ENCODE measurements at regions not wholly inside any gene's neighbourhood (a gene's known extent, or its start where the extent isn't known, plus 50 kb on each side); places are given as distances from the start of the nearest gene placed in this dataset.

- TF ChIP-seq, protein P1, sequence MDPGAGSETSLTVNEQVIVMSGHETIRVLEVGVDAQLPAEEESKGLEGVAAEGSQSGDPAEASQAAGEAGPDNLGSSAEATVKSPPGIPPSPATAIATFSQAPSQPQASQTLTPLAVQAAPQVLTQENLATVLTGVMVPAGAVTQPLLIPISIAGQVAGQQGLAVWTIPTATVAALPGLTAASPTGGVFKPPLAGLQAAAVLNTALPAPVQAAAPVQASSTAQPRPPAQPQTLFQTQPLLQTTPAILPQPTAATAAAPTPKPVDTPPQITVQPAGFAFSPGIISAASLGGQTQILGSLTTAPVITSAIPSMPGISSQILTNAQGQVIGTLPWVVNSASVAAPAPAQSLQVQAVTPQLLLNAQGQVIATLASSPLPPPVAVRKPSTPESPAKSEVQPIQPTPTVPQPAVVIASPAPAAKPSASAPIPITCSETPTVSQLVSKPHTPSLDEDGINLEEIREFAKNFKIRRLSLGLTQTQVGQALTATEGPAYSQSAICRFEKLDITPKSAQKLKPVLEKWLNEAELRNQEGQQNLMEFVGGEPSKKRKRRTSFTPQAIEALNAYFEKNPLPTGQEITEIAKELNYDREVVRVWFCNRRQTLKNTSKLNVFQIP (CRISPR knock-in tag; IDR thresholded peaks at IDR 0.05; ENCODE audit: borderline replicate concordance, low read depth) = no peak
- TF ChIP-seq CREB5 (CRISPR knock-in tag; IDR thresholded peaks at IDR 0.05; ENCODE audit: low read depth) (no peak), ZC3H10 (CRISPR knock-in tag; IDR thresholded peaks at IDR 0.05) (no peak), ZNF565 (CRISPR knock-in tag; conservative IDR thresholded peaks at IDR 0.05; ENCODE audit: low read depth) (no peak), ESRRG (CRISPR knock-in tag; IDR thresholded peaks at IDR 0.05) (no peak), ZNF70 (CRISPR knock-in tag; IDR thresholded peaks at IDR 0.05) (no peak), GLIS3 (CRISPR knock-in tag; IDR thresholded peaks at IDR 0.05) (no peak)
- TF ChIP-seq, protein P2, sequence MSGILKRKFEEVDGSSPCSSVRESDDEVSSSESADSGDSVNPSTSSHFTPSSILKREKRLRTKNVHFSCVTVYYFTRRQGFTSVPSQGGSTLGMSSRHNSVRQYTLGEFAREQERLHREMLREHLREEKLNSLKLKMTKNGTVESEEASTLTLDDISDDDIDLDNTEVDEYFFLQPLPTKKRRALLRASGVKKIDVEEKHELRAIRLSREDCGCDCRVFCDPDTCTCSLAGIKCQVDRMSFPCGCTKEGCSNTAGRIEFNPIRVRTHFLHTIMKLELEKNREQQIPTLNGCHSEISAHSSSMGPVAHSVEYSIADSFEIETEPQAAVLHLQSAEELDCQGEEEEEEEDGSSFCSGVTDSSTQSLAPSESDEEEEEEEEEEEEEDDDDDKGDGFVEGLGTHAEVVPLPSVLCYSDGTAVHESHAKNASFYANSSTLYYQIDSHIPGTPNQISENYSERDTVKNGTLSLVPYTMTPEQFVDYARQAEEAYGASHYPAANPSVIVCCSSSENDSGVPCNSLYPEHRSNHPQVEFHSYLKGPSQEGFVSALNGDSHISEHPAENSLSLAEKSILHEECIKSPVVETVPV (CRISPR knock-in tag; IDR thresholded peaks at IDR 0.05) = no peak
Observed at GRCh38 chr4:149077181-149077580, 635.0 kb upstream of the NR3C2 start (continued).

DNA sequence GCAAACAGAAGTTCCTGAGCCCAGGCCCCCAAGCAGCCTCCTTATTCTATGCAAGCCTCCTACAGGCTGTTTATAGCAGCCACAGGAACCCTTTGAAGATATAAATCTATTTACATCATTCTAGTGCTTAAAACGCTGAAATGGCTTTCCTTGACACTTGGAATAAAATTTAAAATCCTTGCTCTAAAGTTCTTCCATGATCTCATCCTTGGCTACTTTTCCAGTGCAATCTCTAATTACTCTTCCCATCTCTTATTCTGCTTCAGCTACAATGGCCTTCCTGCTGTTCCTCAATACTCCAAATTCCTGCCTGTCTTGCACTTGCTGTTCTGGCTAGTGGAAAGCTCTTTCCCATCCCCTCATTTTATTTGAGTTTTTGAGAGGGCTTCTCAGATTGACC, 634.2 kb upstream of the NR3C2 start:
- no peak for ATAC-seq
- TF ChIP-seq TOX (CRISPR knock-in tag; IDR thresholded peaks at IDR 0.05; ENCODE audit: borderline replicate concordance) (no peak), OSR1 (CRISPR knock-in tag; IDR thresholded peaks at IDR 0.05) (no peak), SNAI2 (CRISPR knock-in tag; IDR thresholded peaks at IDR 0.05) (no peak), PPARA (CRISPR knock-in tag; IDR thresholded peaks at IDR 0.05; ENCODE audit: borderline replicate concordance) (no peak), TCF4 (CRISPR knock-in tag; IDR thresholded peaks at IDR 0.05; ENCODE audit: borderline replicate concordance) (no peak), ZNF565 (CRISPR knock-in tag; conservative IDR thresholded peaks at IDR 0.05; ENCODE audit: low read depth) (no peak), ISL1 (CRISPR knock-in tag; IDR thresholded peaks at IDR 0.05) (no peak), ZNF70 (CRISPR knock-in tag; IDR thresholded peaks at IDR 0.05) (no peak), ZFP3 (CRISPR knock-in tag; IDR thresholded peaks at IDR 0.05) (no peak), ZNF8 (CRISPR knock-in tag; IDR thresholded peaks at IDR 0.05) (no peak), TSHZ2 (CRISPR knock-in tag; IDR thresholded peaks at IDR 0.05) (no peak), ESRRG (CRISPR knock-in tag; IDR thresholded peaks at IDR 0.05) (no peak), ZC3H10 (CRISPR knock-in tag; IDR thresholded peaks at IDR 0.05) (no peak), CSDC2 (CRISPR knock-in tag; IDR thresholded peaks at IDR 0.05) (no peak), RARB (CRISPR knock-in tag; IDR thresholded peaks at IDR 0.05) (no peak)
- TF ChIP-seq, protein P3, sequence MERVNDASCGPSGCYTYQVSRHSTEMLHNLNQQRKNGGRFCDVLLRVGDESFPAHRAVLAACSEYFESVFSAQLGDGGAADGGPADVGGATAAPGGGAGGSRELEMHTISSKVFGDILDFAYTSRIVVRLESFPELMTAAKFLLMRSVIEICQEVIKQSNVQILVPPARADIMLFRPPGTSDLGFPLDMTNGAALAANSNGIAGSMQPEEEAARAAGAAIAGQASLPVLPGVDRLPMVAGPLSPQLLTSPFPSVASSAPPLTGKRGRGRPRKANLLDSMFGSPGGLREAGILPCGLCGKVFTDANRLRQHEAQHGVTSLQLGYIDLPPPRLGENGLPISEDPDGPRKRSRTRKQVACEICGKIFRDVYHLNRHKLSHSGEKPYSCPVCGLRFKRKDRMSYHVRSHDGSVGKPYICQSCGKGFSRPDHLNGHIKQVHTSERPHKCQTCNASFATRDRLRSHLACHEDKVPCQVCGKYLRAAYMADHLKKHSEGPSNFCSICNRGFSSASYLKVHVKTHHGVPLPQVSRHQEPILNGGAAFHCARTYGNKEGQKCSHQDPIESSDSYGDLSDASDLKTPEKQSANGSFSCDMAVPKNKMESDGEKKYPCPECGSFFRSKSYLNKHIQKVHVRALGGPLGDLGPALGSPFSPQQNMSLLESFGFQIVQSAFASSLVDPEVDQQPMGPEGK (CRISPR knock-in tag; IDR thresholded peaks at IDR 0.05; ENCODE audit: borderline replicate concordance) = no peak

DNA sequence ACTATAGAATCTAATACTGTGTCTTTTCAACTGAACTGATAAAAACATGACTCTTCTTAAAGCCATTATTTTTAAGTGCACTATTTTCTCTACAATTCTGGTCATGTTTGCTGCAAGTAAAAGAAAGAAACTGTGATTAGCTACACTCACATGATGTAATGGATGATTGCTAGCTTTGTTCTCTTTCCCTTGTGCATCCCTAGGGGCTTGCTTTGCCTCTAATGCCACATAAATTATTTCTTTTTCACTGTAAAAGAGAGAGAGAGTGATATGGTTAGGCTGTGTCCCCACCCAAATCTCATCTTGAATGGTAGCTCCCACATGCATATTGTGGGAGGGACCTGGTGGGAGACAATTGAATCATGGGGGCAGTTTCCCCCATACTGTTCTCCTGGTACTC, 630.2 kb upstream of the NR3C2 start:
- no peak for TF ChIP-seq ESRRG (CRISPR knock-in tag; IDR thresholded peaks at IDR 0.05)
- TF ChIP-seq CSDC2 (CRISPR knock-in tag; IDR thresholded peaks at IDR 0.05) = no peak
- TF ChIP-seq RARB (CRISPR knock-in tag; IDR thresholded peaks at IDR 0.05) = no peak

DNA sequence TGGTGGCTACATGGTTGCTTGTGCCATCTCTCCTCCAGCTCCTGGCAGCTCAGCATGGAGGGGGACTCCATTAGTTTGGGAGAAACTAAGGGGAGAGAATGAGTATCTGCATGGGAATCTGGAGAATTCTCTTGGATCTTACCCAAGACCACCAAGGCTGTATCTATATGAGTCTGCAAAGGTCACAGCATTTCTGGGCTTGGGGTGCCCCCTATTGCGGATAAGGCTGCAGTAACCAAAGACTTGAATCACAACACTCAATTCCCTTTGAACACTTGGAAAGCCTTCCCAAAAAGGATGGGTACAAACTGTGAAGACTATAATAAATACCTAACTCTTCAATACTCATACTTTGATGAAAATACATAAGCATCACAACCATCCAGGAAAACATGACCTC, 623.5 kb upstream of the NR3C2 start:
- no peak for ATAC-seq
- no peak for TF ChIP-seq TSHZ2 (CRISPR knock-in tag; IDR thresholded peaks at IDR 0.05)
- TF ChIP-seq CREB5 (CRISPR knock-in tag; IDR thresholded peaks at IDR 0.05; ENCODE audit: low read depth) = no peak
- TF ChIP-seq RARB (CRISPR knock-in tag; IDR thresholded peaks at IDR 0.05) = no peak
- no peak for TF ChIP-seq ZC3H10 (CRISPR knock-in tag; IDR thresholded peaks at IDR 0.05)
- TF ChIP-seq ZFP3 (CRISPR knock-in tag; IDR thresholded peaks at IDR 0.05) = no peak
- TF ChIP-seq, protein P2 (CRISPR knock-in tag; IDR thresholded peaks at IDR 0.05) = no peak
- TF ChIP-seq GLIS3 (CRISPR knock-in tag; IDR thresholded peaks at IDR 0.05) = no peak
- no peak for TF ChIP-seq BACH2 (CRISPR knock-in tag; IDR thresholded peaks at IDR 0.05; ENCODE audit: borderline replicate concordance)

More for the DNA sequence above, 630.2 kb upstream of the NR3C2 start:
- no peak for ATAC-seq
